Globus pallidus (tissue), 1 donor: ENCODE measurements at regions not wholly inside any gene's neighbourhood (a gene's known extent, or its start where the extent isn't known, plus 50 kb on each side); places are given as distances from the start of the nearest gene placed in this dataset.
"Not testable (repeated sequence)": the region's sequence is repeated elsewhere in the genome, so short reads cannot be mapped to it uniquely, and the experiment has no call there.

Experiments
- DNase-seq: peaks from one replicate; pipeline ENCODE4 v3.0.0-alpha.2; 2015; ENCODE audit warnings: low spot score

DNA sequence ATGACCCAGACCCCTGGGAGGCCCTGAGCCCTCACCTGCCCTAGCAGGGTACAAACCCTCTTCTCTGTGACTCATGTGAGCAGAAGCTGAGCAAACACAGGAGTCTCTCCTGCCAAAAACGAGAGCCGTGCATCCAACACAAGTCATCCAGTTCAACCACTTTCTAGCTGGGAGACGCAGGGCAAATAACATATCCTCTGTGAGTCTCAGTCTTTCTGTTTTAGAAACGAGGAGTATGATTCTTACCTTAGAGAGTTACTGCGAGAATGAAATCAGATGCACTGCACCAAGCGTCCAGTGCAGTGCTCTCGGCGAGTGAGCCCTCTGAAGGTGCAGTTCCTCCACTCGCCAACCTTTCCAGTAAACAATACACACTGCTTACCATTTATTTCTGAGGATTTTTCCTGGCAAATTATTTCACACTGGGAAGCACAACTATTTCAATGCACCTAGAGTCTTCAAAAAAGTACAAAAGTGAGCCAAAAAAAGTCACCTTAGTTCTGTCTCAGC, 331.8 kb upstream of the MYT1L start:
- DNase-seq, result no peak

DNA sequence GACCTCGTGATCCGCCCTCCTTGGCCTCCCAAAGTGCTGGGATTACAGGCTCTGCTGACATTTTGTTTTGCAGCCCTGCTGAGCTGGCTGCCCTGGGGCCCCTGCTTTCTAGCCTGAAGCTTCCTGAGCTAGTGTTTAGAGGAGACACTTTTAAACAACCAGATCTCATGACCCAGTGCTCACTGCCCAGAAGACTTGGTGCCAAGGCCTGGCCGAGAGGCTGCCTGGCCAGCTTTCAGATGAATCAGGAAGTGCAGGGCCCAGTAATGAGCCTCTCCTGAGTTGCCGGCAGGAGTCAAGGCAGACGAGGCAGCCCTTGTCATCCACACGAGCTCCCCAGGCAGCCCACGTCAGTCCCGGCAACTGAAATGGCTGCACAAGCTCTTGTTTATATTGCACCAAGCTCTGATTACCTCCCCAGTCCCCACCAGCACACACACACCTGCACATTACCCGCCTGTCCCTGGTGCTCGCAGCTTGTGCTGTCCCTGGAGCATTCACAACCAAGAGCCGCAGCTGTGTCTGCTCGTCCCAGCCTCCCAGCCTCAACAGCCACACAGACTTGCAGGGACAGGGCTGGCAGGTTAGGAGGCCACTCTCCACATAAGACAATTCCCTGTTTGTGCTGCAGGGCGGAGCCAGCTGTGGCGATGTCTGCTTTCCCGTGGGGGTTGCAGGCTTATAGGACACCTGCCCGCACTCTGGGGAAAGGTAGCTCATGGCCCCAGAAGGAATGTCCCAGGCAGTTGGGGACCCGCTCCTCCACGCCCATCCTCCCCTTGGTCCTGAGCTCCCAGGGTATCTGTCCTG, 331.2 kb upstream of the MYT1L start:
- DNase-seq, result peak; percentile 62

GRCh38 chr2:2660789-2661355, 329.8 kb upstream of the MYT1L start:
- no peak for DNase-seq

GRCh38 chr2:2657121-2657962, 326.3 kb upstream of the MYT1L start:
- no peak for DNase-seq

- DNase-seq, result peak; percentile 51
Observed at GRCh38 chr2:2656115-2657011, 325.3 kb upstream of the MYT1L start.

- DNase-seq, result no peak
Observed at GRCh38 chr2:2655453-2656114, 324.5 kb upstream of the MYT1L start.

GRCh38 chr2:2653231-2653630, 322.2 kb upstream of the MYT1L start:
- no peak for DNase-seq

GRCh38 chr2:2650608-2651375, 319.7 kb upstream of the MYT1L start:
- DNase-seq, result no peak

- no peak for DNase-seq
Observed at GRCh38 chr2:2649109-2650072, 318.3 kb upstream of the MYT1L start.

- DNase-seq, result no peak
Observed at GRCh38 chr2:2648094-2648493, 317.0 kb upstream of the MYT1L start.

- no peak for DNase-seq
Observed at GRCh38 chr2:2647141-2647541, 316.1 kb upstream of the MYT1L start.

- DNase-seq, result no peak
Observed at GRCh38 chr2:2646433-2647051, 315.5 kb upstream of the MYT1L start.

DNA sequence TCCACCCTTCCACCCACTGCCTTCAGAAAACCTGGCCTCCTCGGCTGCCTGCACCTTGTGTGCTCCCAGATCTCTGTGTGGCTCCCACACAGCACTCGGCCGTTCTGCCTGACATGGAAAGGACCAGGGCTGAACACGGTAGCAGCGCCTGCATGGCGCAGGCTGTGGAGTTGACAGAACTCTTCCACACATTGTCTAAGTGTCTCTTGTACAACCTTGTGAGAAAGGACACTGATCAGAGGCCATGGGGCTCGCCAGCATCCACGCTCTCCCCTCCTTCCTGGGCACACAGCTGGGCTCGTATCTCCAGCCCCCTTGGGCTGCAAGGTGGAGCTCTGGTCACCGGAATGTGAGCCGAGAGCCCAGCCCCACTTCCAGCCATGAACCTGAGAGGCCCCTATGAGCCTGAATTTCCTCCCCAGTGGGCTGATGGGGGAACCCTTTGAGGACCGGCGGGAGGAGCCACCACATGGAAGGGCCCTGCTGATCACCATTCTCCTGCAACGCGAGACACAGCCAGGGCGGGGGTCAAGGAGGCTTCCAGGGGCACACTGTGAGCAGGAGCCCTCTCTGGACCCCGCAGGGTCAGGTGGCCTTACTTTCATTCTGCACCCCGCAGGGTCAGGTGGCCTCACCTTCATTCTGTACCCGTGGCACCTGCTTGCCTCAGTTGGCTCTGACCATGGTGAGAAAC, 314.2 kb upstream of the MYT1L start:
- DNase-seq, result no peak

GRCh38 chr2:2644751-2645150, 313.7 kb upstream of the MYT1L start:
- not testable (repeated sequence) for DNase-seq

GRCh38 chr2:2644040-2644439, 313.0 kb upstream of the MYT1L start:
- DNase-seq, result no peak

DNA sequence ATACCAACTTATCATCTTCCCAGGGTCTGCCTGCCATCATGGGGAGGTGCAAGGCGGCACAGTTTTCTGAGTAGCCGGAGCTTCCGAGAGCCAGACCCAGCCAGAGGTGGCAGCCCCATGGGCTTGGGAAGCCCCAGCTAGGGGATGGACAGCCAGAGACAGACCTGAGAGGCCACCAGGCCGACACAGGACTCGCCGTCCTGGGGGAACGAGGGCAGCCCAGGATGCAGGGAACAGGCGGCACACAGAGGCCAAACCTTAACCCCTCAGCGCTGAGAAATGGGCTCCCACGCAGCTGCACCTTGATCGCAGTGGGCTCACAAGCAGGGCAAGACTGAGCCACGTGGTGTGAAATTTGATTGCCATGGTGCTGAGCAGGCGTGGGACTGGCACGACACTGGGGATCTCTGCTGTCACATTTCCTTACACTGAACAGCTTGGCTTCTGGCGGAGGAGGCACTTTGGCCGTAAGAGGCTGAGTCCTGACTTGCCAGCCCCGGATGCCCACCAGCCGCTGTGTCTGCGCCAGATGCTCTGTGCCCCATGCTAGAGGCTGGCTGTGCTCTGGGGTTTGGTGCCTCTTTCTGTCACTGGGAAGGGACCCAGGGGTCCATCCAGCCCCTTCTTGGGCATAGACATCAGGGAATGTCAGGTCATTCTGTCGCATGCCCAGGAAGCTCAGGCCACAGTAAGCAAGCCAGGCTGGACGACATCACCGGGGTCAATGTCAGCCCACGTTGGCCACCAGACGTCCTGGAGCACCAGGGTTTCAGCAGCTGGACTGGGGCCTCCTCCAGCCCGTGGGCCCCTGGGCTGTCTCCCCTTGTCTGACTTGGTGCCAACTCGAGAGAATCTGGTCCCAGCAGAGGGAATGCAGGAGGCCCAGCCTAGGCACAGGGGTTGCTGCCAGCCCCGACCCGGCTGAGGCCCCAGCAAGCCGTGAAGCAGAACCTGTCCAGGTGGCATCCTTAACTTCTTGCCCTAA, 312.1 kb upstream of the MYT1L start:
- no peak for DNase-seq
